Mesothelial cell of epicardium (in vitro differentiated cells): ENCODE measurements at regions not wholly inside any gene's neighbourhood (a gene's known extent, or its start where the extent isn't known, plus 50 kb on each side); places are given as distances from the start of the nearest gene placed in this dataset.
A peak's percentile ranks its signal among the peaks of the same experiment; 100 is the strongest.
"Not testable (repeated sequence)": the region's sequence is repeated elsewhere in the genome, so short reads cannot be mapped to it uniquely, and the experiment has no call there.

ENCODE experiments used
- DNase-seq, 2 experiments: peaks; one replicate each; pipeline ENCODE4 v3.0.0; 2021; ENCODE audit warnings: low spot score in 2 of 2; ENCODE audit not compliant: unreplicated experiment in 2 of 2
- H3K27ac Mint-ChIP-seq: 2 replicates; pipeline ENCODE4 v1.8.0; 2021; ENCODE audit warnings: mixed read lengths
- H3K27me3 Mint-ChIP-seq: 2 replicates; pipeline ENCODE4 v1.8.0; 2021; ENCODE audit warnings: low read depth, mixed read lengths
- H3K36me3 Mint-ChIP-seq: 2 replicates; pipeline ENCODE4 v1.8.0; 2021; ENCODE audit warnings: mixed read lengths
- H3K4me1 Mint-ChIP-seq: 2 replicates; pipeline ENCODE4 v1.8.0; 2021; ENCODE audit warnings: mixed read lengths
- H3K4me3 Mint-ChIP-seq: 2 replicates; pipeline ENCODE4 v1.8.0; 2021; ENCODE audit warnings: mild to moderate bottlenecking, moderate library complexity, mixed read lengths
- H3K9me3 Mint-ChIP-seq: 2 replicates; pipeline ENCODE4 v1.8.0; 2021; ENCODE audit warnings: mixed read lengths
- CTCF ChIP-seq: fragments of 200-600 bp; sonication (generic); IDR thresholded peaks from one replicate; pipeline ENCODE4 v1.5.0; 2021; ENCODE audit warnings: antibody characterized with exemption; ENCODE audit not compliant: unreplicated experiment

GRCh38 chr2:231644426-231644825 is 51.8 kb downstream of the TEX44 start:
- Mint-ChIP-seq H3K4me1 (peaks cover 22% of the 10 kb centered on the region), H3K27ac (peak overlapping the region; percentile 76), H3K4me3 (no peak overlapping the region), H3K27me3 (no peaks in the 10 kb centered on the region), H3K36me3 (no peaks in the 10 kb centered on the region), H3K9me3 (no peaks in the 10 kb centered on the region)
- DNase-seq, result no peak
- TF ChIP-seq CTCF, result no peak

DNA sequence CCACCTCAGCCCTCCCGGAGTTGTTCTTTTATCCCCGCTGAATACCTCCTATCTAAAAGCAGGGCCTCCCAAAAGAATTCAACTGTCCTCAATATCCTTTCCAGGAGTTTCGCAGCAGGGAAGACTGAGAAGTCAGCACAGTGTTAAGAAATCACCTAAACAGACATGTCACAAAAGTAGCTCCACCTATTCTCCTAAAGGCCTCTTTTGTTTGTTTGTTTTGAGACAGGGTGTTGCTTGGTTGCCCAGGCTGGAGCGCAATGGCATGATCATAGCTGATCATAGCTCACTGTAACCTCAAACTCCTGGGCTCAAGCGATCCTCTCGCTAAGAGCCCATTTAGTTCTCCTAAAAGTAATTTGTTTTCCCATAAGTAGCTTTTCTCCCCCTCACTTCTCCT is 53.8 kb downstream of the TEX44 start:
- DNase-seq, result no peak
- TF ChIP-seq CTCF, result no peak
- Mint-ChIP-seq H3K9me3 (no peaks in the 10 kb centered on the region), H3K27me3 (no peaks in the 10 kb centered on the region), H3K27ac (peak overlapping the region; percentile 47), H3K4me1 (peaks cover 20% of the 10 kb centered on the region), H3K4me3 (no peak overlapping the region), H3K36me3 (no peaks in the 10 kb centered on the region)

GRCh38 chr2:231648579-231649174 is 56.0 kb downstream of the TEX44 start:
- Mint-ChIP-seq H3K36me3 (no peaks in the 10 kb centered on the region), H3K9me3 (no peaks in the 10 kb centered on the region), H3K4me1 (peaks cover 10% of the 10 kb centered on the region), H3K4me3 (no peak overlapping the region), H3K27me3 (no peaks in the 10 kb centered on the region), H3K27ac (no peak overlapping the region)
- TF ChIP-seq CTCF, result peak; percentile 54
- peak in 1 of 2 experiments; percentile 75 for DNase-seq

DNA sequence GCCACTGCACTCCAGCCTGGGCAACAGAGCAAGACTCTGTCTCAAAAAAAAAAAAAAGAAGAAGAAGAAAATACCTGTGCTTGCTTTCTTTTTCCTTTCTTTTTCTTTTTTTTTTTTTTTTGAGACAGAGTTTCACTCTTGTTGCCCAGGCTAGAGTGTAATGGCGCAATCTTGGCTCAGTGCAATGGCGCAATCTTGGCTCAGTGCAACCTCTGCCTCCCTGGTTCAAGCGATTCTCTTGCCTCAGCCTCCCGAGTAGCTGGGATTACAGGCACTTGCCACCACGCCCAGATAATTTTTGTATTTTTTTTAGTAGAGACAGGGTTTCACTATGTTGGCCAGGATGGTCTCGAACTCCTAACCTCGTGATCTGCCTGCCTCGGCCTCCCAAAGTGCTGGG is 56.8 kb upstream of the PTMA start:
- H3K9me3 Mint-ChIP-seq, H3K27ac Mint-ChIP-seq, H3K36me3 Mint-ChIP-seq, H3K27me3 Mint-ChIP-seq, H3K4me3 Mint-ChIP-seq, H3K4me1 Mint-ChIP-seq, DNase-seq: not testable (repeated sequence)

DNA sequence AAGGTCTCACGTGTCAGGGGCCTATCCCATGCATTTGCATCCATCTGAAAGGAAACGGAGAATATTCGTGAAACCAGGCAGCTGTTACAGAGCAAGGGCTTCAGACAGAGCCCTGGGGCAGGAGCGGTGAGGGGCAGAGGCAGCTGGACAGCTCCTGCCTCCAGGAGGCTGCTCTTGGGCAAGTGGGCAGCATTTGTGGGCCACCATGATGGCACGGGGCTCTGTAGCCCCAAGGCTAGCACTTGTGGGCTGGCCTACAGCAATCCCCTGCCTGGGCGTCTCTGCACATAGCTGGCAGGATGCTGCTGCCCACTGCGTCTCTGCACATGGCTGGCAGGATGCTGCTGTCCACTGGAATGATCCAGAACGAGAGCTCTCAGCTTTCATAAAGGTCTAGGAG is 52.8 kb upstream of the PTMA start:
- Mint-ChIP-seq H3K9me3 (peaks cover 4% of the 10 kb centered on the region), H3K27ac (peak overlapping the region; percentile 5)
- DNase-seq, result no peak

GRCh38 chr2:231655894-231656293 is 52.4 kb upstream of the PTMA start:
- Mint-ChIP-seq H3K4me3 (no peak overlapping the region), H3K4me1 (peaks cover 7% of the 10 kb centered on the region), H3K27ac (peak overlapping the region; percentile 5), H3K9me3 (peaks cover 4% of the 10 kb centered on the region), H3K27me3 (no peaks in the 10 kb centered on the region), H3K36me3 (peaks cover 2% of the 10 kb centered on the region)
- TF ChIP-seq CTCF, result no peak
- DNase-seq, result no peak

More for the DNA sequence above, 52.8 kb upstream of the PTMA start:
- Mint-ChIP-seq H3K4me1 (peaks cover 7% of the 10 kb centered on the region), H3K27me3 (no peaks in the 10 kb centered on the region), H3K4me3 (no peak overlapping the region), H3K36me3 (peaks cover 2% of the 10 kb centered on the region)
- no peak for TF ChIP-seq CTCF
